HG03354 (cell line): ENCODE measurements at regions not wholly inside any gene's neighbourhood (a gene's known extent, or its start where the extent isn't known, plus 50 kb on each side); places are given as distances from the start of the nearest gene placed in this dataset.
"Not testable (repeated sequence)": the region's sequence is repeated elsewhere in the genome, so short reads cannot be mapped to it uniquely, and the experiment has no call there.

Source experiments
- ATAC-seq: cut with Tn5 transposase; IDR thresholded peaks from one replicate; pipeline ENCODE4 v1.9.1; 2021; ENCODE audit warnings: mild to moderate bottlenecking; ENCODE audit not compliant: unreplicated experiment, poor library complexity, severe bottlenecking

GRCh38 chr2:3116371-3116770 is 261.2 kb downstream of the EIPR1 start:
- ATAC-seq, result no peak

- ATAC-seq, result no peak
These were observed 262.1 kb downstream of the EIPR1 start for GRCh38 chr2:3115301-3116042.

GRCh38 chr2:3114406-3115185 is 263.0 kb downstream of the EIPR1 start:
- ATAC-seq, result no peak

GRCh38 chr2:3113769-3114168 is 263.8 kb downstream of the EIPR1 start:
- no peak for ATAC-seq

GRCh38 chr2:3113122-3113521 is 264.5 kb downstream of the EIPR1 start:
- ATAC-seq, result no peak

- ATAC-seq, result no peak
These were observed 265.1 kb downstream of the EIPR1 start for GRCh38 chr2:3112553-3112952.

GRCh38 chr2:3112131-3112530 is 265.5 kb downstream of the EIPR1 start:
- no peak for ATAC-seq

- no peak for ATAC-seq
These were observed 266.5 kb downstream of the EIPR1 start for GRCh38 chr2:3110994-3111666.

- no peak for ATAC-seq
These were observed 267.1 kb downstream of the EIPR1 start for GRCh38 chr2:3110555-3110954.

GRCh38 chr2:3108710-3109702 is 268.6 kb downstream of the EIPR1 start:
- ATAC-seq, result no peak

GRCh38 chr2:3108105-3108504 is 269.5 kb downstream of the EIPR1 start:
- ATAC-seq, result no peak

- ATAC-seq, result no peak
These were observed 270.1 kb downstream of the EIPR1 start for GRCh38 chr2:3107567-3107966.

GRCh38 chr2:3105814-3106569 is 271.6 kb downstream of the EIPR1 start:
- ATAC-seq, result no peak

GRCh38 chr2:3104958-3105813 is 272.4 kb downstream of the EIPR1 start:
- ATAC-seq, result not testable (repeated sequence)

- ATAC-seq, result no peak
These were observed 273.4 kb downstream of the EIPR1 start for GRCh38 chr2:3104261-3104660.

GRCh38 chr2:3102922-3103569 is 274.6 kb downstream of the EIPR1 start:
- no peak for ATAC-seq

GRCh38 chr2:3102081-3102921 is 275.3 kb downstream of the EIPR1 start:
- no peak for ATAC-seq
